Transverse colon (tissue), 4 donors: ENCODE measurements at regions not wholly inside any gene's neighbourhood (a gene's known extent, or its start where the extent isn't known, plus 50 kb on each side); places are given as distances from the start of the nearest gene placed in this dataset.

ENCODE experiments used
- DNase-seq: peaks from one replicate; pipeline ENCODE4 v3.0.0-alpha.2; 2019
- H3K27ac ChIP-seq, 4 donors: fragments of 200-600 bp; sonication (generic); 2 replicates each; pipeline ENCODE4 v1.5.1; 2016 to 2018; ENCODE audit warnings: inconsistent platforms in 4 of 4
- H3K27me3 ChIP-seq: fragments of 200-600 bp; sonication (generic); 2 replicates; pipeline ENCODE4 v1.5.1; 2017; ENCODE audit warnings: inconsistent platforms
- H3K36me3 ChIP-seq, 4 donors: fragments of 200-600 bp; sonication (generic); 2 replicates each; pipeline ENCODE4 v1.5.1; 2017 to 2019; ENCODE audit warnings: inconsistent platforms in 4 of 4
- H3K4me1 ChIP-seq, 4 donors: fragments of 200-600 bp; sonication (generic); 2 replicates each; pipeline ENCODE4 v1.5.1; 2017 to 2020; ENCODE audit warnings: inconsistent platforms in 4 of 4
- H3K4me3 ChIP-seq, 4 donors: fragments of 200-600 bp; sonication (generic); 1 replicate in 1 of 4; 2 replicates in 3 of 4; pipeline versions ENCODE4 v1.5.1 to v1.6.1; 2017 to 2019; ENCODE audit warnings: inconsistent platforms in 4 of 4
- H3K9me3 ChIP-seq, 2 donors: fragments of 200-600 bp; sonication (generic); 2 replicates each; pipeline ENCODE4 v1.5.1; 2017 to 2019; ENCODE audit warnings: inconsistent platforms in 2 of 2
- EP300 ChIP-seq: sonication (generic); formaldehyde crosslinking; IDR thresholded peaks from one replicate; pipeline ENCODE4 v1.6.1; 2017; ENCODE audit warnings: antibody characterized with exemption, low read depth
- POLR2A ChIP-seq: fragments of 450-650 bp; IDR thresholded peaks from one replicate; pipeline ENCODE4 v1.6.1; 2016; ENCODE audit warnings: antibody characterized with exemption, mild to moderate bottlenecking, moderate library complexity
- POLR2AphosphoS5 ChIP-seq, 3 donors: sonication (generic); formaldehyde crosslinking; IDR thresholded peaks; one replicate each; pipeline ENCODE4 v1.6.1; 2016; ENCODE audit warnings: antibody characterized with exemption in 3 of 3
- WGBS, 2 donors: methylation state at CpG; one replicate each; pipeline ENCODE4 v1.1.5; 2018; ENCODE audit warnings: low coverage in 1 of 2; 5-methylcytosine and 5-hydroxymethylcytosine counted together
- in situ Hi-C, 4 donors: fragments of 200-750 bp; cut with MboI; loops; one replicate each; pipeline versions ENCODE4 v1.15.0 to v1.15.1; 2017; ENCODE audit warnings: low sequenced_read_pairs in 3 of 4, low pct_ligation_motif_present in 1 of 4, low pct_unique_long_range_greater_than_20kb in 1 of 4
- intact Hi-C: fragments of 100-400 bp; cut with DNase I; formaldehyde crosslinking; loops from one replicate; pipeline ENCODE4 v1.15.1; 2023; ENCODE audit warnings: low total_unique reads
- TF ChIP-seq, protein P1 (sequence below), 5 experiments: fragments of 200-600 bp in 3 of 5; fragments of 450-650 bp in 2 of 5; sonication (generic) in 3 of 5; IDR thresholded peaks; 1 replicate in 2 of 5; 2 replicates in 3 of 5; pipeline ENCODE4 v1.5.1; 2016 to 2017; ENCODE audit warnings: antibody characterized with exemption in 5 of 5, inconsistent platforms in 3 of 5, mild to moderate bottlenecking in 2 of 5, moderate library complexity in 1 of 5

DNA sequence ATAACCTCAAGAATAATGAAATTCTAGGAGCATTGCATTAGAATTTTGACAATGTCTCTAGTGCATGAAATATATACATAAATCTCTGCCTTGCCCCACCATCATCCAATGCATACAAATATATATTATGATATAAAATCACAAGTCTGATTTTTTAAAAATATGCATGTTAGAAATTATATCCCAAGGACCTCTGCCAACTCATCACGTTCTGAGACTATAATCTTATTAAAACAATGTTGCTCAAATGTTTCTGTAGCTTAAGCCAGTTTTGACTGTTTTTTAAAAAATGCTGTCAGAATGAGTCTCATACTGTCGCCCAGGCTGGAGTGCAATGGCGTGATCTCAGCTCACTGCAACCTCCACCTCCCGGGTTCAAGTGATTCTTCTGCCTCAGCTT is 287.0 kb upstream of the SOX4 start:
- TF ChIP-seq POLR2A (no peak), EP300 (no peak), POLR2AphosphoS5 (IDR thresholded peaks at IDR 0.05) (no peak)
- TF ChIP-seq, protein P1, sequence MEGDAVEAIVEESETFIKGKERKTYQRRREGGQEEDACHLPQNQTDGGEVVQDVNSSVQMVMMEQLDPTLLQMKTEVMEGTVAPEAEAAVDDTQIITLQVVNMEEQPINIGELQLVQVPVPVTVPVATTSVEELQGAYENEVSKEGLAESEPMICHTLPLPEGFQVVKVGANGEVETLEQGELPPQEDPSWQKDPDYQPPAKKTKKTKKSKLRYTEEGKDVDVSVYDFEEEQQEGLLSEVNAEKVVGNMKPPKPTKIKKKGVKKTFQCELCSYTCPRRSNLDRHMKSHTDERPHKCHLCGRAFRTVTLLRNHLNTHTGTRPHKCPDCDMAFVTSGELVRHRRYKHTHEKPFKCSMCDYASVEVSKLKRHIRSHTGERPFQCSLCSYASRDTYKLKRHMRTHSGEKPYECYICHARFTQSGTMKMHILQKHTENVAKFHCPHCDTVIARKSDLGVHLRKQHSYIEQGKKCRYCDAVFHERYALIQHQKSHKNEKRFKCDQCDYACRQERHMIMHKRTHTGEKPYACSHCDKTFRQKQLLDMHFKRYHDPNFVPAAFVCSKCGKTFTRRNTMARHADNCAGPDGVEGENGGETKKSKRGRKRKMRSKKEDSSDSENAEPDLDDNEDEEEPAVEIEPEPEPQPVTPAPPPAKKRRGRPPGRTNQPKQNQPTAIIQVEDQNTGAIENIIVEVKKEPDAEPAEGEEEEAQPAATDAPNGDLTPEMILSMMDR (IDR thresholded peaks at IDR 0.05) = no peak
- Histone ChIP-seq H3K4me1 (no peaks in the 10 kb centered on the region), H3K4me3 (no peak overlapping the region), H3K36me3 (no peaks in the 10 kb centered on the region), H3K27ac (no peak overlapping the region), H3K9me3 (peaks cover 5 to 9% of the 10 kb centered on the region in 2 donors), H3K27me3 (no peaks in the 10 kb centered on the region)
- intact Hi-C loops (no loop called here), in situ Hi-C loops (no loop called here)
- WGBS, 2 donors = 80 to 89% methylated on average over 4 of the region's 4 CpGs
- DNase-seq = no peak

DNA sequence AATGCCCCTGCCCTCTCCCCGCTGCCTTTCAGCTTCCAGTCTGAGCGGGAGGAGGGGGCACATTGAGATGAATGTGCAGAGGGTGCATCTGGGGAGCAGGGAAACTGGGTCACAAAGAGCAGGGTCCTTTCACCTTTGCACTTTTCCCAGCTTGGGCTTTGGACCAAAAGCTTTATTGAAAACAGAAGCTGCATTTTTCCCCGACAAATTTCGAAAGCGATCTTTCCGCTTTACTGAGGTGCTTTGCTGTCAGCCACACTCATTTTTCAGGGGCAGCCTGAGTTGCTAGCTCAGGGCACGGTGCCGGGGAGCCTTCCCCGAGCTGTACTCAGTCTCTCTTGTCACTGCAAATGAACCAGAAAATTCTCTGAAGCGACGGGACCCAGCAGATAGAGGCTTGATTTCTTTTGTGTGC is 283.7 kb upstream of the SOX4 start:
- no peak overlapping the region for H3K27ac ChIP-seq
- no peaks in the 10 kb centered on the region for H3K27me3 ChIP-seq
- DNase-seq = no peak
- no peaks in the 10 kb centered on the region for H3K4me1 ChIP-seq
- H3K36me3 ChIP-seq = no peaks in the 10 kb centered on the region
- intact Hi-C loops = no loop called here
- TF ChIP-seq EP300 = no peak
- no peak for TF ChIP-seq POLR2A
- no peak for TF ChIP-seq POLR2AphosphoS5 (IDR thresholded peaks at IDR 0.05)
- TF ChIP-seq, protein P1 (IDR thresholded peaks at IDR 0.05) = no peak
- H3K9me3 ChIP-seq = no peaks in the 10 kb centered on the region
- H3K4me3 ChIP-seq = no peak overlapping the region
- in situ Hi-C loops = no loop called here
- WGBS, 2 donors = 72 to 88% methylated on average over 2 to 11 of the region's 11 CpGs

- WGBS, 2 donors = 87 to 94% methylated on average over 11 to 13 of the region's 13 CpGs
- H3K4me1 ChIP-seq = no peaks in the 10 kb centered on the region
- in situ Hi-C loops = no loop called here
- DNase-seq = no peak
- TF ChIP-seq EP300 (no peak), POLR2AphosphoS5 (IDR thresholded peaks at IDR 0.05) (no peak), POLR2A (no peak)
- TF ChIP-seq, protein P1 (IDR thresholded peaks at IDR 0.05) = no peak
- no peaks in the 10 kb centered on the region for H3K36me3 ChIP-seq
- H3K27me3 ChIP-seq = no peaks in the 10 kb centered on the region
- no peaks in the 10 kb centered on the region for H3K9me3 ChIP-seq
- intact Hi-C loops = no loop called here
- no peak overlapping the region for H3K4me3 ChIP-seq
- H3K27ac ChIP-seq = no peak overlapping the region
Observed at GRCh38 chr6:21310568-21311140, 282.9 kb upstream of the SOX4 start.

DNA sequence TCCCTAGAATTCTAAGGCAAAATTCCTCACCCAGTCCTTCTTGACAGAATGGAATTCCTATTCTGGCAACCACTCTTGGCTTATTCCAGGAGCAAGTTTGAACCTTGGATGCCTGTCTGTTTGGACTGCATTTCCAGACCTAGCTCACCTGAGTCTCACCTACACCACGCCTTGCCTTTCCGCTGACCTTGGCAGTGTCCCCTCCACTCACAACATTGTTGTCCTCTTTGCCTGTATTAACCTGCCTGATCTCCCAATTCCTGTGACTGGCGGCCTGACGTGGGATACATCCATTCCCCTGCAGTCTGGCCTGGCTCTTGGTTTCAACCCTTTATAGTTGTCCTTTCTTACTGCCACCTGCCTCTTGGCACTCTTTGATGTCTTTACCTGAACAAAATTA is 281.4 kb upstream of the SOX4 start:
- intact Hi-C loops (no loop called here), in situ Hi-C loops (no loop called here)
- Histone ChIP-seq H3K4me3 (no peak overlapping the region), H3K36me3 (no peaks in the 10 kb centered on the region), H3K9me3 (no peaks in the 10 kb centered on the region), H3K4me1 (no peaks in the 10 kb centered on the region), H3K27ac (no peak overlapping the region), H3K27me3 (no peaks in the 10 kb centered on the region)
- 91 to 100% methylated on average over 4 of the region's 4 CpGs for WGBS, 2 donors
- no peak for TF ChIP-seq POLR2A
- no peak for DNase-seq

DNA sequence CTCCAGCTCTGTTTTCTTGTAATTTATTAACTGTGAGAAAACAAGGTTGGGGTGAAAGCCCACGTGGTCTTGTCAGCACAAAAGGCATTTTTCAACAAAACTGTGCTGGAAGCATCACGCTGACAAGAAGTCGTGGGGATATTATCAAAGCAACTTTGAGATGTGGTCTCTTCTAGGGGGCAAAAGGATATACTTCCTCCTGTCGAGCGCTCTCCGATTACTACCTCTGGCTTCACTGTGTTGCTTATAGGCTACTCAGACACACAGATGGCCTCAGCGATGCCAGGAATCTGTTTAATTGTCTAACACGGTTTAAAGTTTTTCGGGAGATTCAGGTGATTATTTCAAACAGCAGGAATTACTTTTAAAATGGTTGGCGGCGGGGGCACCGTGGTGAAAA is 275.9 kb upstream of the SOX4 start:
- whole genome bisulfite sequencing, 2 donors = 80 to 84% methylated on average over 10 to 12 of the region's 12 CpGs
- DNase-seq = no peak
- no peaks in the 10 kb centered on the region for H3K4me1 ChIP-seq
- in situ Hi-C loops (no loop called here), intact Hi-C loops (no loop called here)
- H3K4me3 ChIP-seq = no peak overlapping the region
- no peaks in the 10 kb centered on the region for H3K9me3 ChIP-seq
- H3K36me3 ChIP-seq = no peaks in the 10 kb centered on the region
- no peak overlapping the region for H3K27ac ChIP-seq
- H3K27me3 ChIP-seq = no peaks in the 10 kb centered on the region
- TF ChIP-seq POLR2A (no peak), EP300 (no peak), POLR2AphosphoS5 (IDR thresholded peaks at IDR 0.05) (no peak)
- TF ChIP-seq, protein P1 (IDR thresholded peaks at IDR 0.05) = no peak
